HepG2 (cell line): ENCODE measurements at regions not wholly inside any gene's neighbourhood (a gene's known extent, or its start where the extent isn't known, plus 50 kb on each side); places are given as distances from the start of the nearest gene placed in this dataset.

ENCODE experiments used
- BCL6 ChIP-seq: IDR thresholded peaks from 2 replicates; pipeline ENCODE4 v1.6.1; 2016; ENCODE audit warnings: missing genetic modification reagents, missing compliant biosample characterization
- CBFB ChIP-seq: sonication (generic); formaldehyde crosslinking; IDR thresholded peaks from 2 replicates; pipeline ENCODE4 v1.4.0; 2020; ENCODE audit warnings: missing genetic modification reagents
- FOSL2 ChIP-seq: sonication (generic); formaldehyde crosslinking; IDR thresholded peaks from 2 replicates; pipeline ENCODE4 v1.4.0; 2020; ENCODE audit warnings: missing genetic modification reagents
- GATAD2A ChIP-seq: IDR thresholded peaks from 2 replicates; pipeline ENCODE4 v1.6.1; 2016
- HDAC6 ChIP-seq: fragments of 200-600 bp; sonication (generic); IDR thresholded peaks from 2 replicates; pipeline ENCODE4 v1.7.0; 2017; ENCODE audit warnings: mild to moderate bottlenecking, antibody characterized with exemption, low read length, low read depth
- HMG20A ChIP-seq: IDR thresholded peaks from 2 replicates; pipeline ENCODE4 v1.6.1; 2016; ENCODE audit warnings: borderline replicate concordance
- NR2F1 ChIP-seq, 2 experiments: fragments of 450-650 bp in 1 of 2; formaldehyde crosslinking in 1 of 2; IDR thresholded peaks; 2 replicates each; pipeline versions ENCODE4 v1.5.0 to v1.6.1; 2016 to 2020; ENCODE audit warnings: mild to moderate bottlenecking in 1 of 2, missing compliant biosample characterization in 1 of 2, missing genetic modification reagents in 1 of 2, moderate library complexity in 1 of 2
- RFX3 ChIP-seq: IDR thresholded peaks from 2 replicates; pipeline ENCODE4 v1.6.1; 2016; ENCODE audit warnings: missing biosample characterization, missing genetic modification reagents
- SMAD3 ChIP-seq: sonication (generic); formaldehyde crosslinking; IDR thresholded peaks from 2 replicates; pipeline ENCODE4 v1.4.0; 2020; ENCODE audit warnings: missing genetic modification reagents
- SOX5 ChIP-seq: IDR thresholded peaks from 2 replicates; pipeline ENCODE4 v1.6.1; 2016; ENCODE audit warnings: borderline replicate concordance
- ZFP1 ChIP-seq: IDR thresholded peaks from 2 replicates; pipeline ENCODE4 v1.6.1; 2016
- ZNF205 ChIP-seq: IDR thresholded peaks from 2 replicates; pipeline ENCODE4 v1.6.1; 2018; ENCODE audit warnings: missing biosample characterization, missing genetic modification reagents
- ZNF317 ChIP-seq: sonication (generic); formaldehyde crosslinking; IDR thresholded peaks from 2 replicates; pipeline ENCODE4 v1.5.0; 2020; ENCODE audit warnings: mild to moderate bottlenecking, missing genetic modification reagents
- ZNF331 ChIP-seq: sonication (generic); formaldehyde crosslinking; IDR thresholded peaks from 2 replicates; pipeline ENCODE4 v1.4.0; 2020; ENCODE audit warnings: missing genetic modification reagents
- ZSCAN9 ChIP-seq: IDR thresholded peaks from 2 replicates; pipeline ENCODE4 v1.6.1; 2016; ENCODE audit warnings: borderline replicate concordance
- TF ChIP-seq, protein P1 (sequence below): sonication (generic); formaldehyde crosslinking; IDR thresholded peaks from 2 replicates; pipeline ENCODE4 v1.8.1; 2023; ENCODE audit warnings: mild to moderate bottlenecking, missing genetic modification reagents
- TF ChIP-seq, protein P2 (sequence below): sonication (generic); formaldehyde crosslinking; IDR thresholded peaks from 2 replicates; pipeline ENCODE4 v1.4.0; 2020; ENCODE audit warnings: missing genetic modification reagents, borderline replicate concordance
- TF ChIP-seq, protein P3 (sequence below), 2 experiments: fragments of 450-650 bp in 1 of 2; sonication (generic) in 1 of 2; formaldehyde crosslinking; IDR thresholded peaks; 2 replicates each; pipeline versions ENCODE4 v1.5.0 to v1.8.0; 2020 to 2022; ENCODE audit warnings: mild to moderate bottlenecking in 1 of 2, missing genetic modification reagents in 1 of 2
- TF ChIP-seq, protein P4 (sequence below): IDR thresholded peaks from 2 replicates; pipeline ENCODE4 v1.4.0; 2020; ENCODE audit warnings: mild to moderate bottlenecking, missing genetic modification reagents
- TF ChIP-seq, protein P5 (sequence below), 2 experiments: sonication (generic) in 1 of 2; formaldehyde crosslinking in 1 of 2; IDR thresholded peaks; 2 replicates each; pipeline versions ENCODE4 v1.4.0 to v1.6.1; 2018 to 2020; ENCODE audit warnings: missing genetic modification reagents in 2 of 2, borderline replicate concordance in 1 of 2, low read depth in 1 of 2, mild to moderate bottlenecking in 1 of 2, missing biosample characterization in 1 of 2

DNA sequence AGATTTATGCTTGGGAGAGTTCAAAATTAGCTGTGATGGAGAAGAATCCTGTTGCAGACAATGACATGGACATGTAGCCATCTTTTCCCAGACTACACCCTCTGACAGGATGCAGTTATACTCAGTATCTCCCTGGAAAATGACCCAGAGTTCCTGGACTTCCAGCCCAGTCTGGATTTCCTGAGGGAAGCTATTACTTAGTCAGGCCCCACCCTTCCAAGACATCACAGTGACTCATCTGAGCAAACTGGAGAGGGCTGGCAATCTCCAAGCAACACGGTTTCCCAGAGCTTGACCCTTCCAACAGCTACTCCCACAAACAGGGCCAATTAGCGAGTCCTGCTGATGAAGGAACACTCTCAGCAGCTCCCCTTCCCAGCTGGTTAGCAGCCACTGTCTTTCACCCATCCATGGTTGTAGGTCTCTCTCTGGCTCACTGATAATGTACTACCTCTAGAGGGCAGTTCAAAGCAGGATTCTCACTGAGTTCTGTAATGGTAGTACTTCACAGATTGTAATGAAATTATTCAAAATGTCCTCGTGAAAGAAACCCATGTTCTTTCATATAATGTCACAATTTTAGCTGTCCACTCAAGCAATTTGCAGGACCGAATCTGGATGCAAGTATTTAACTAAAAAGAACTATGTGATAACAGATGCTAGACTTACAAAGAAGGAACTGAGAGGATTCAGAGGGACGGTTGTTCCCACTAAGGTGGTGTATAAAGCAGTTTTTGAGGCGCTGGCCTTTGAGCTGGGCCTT is 110.2 kb downstream of the MDH1 start (continued):
- TF ChIP-seq, protein P1, sequence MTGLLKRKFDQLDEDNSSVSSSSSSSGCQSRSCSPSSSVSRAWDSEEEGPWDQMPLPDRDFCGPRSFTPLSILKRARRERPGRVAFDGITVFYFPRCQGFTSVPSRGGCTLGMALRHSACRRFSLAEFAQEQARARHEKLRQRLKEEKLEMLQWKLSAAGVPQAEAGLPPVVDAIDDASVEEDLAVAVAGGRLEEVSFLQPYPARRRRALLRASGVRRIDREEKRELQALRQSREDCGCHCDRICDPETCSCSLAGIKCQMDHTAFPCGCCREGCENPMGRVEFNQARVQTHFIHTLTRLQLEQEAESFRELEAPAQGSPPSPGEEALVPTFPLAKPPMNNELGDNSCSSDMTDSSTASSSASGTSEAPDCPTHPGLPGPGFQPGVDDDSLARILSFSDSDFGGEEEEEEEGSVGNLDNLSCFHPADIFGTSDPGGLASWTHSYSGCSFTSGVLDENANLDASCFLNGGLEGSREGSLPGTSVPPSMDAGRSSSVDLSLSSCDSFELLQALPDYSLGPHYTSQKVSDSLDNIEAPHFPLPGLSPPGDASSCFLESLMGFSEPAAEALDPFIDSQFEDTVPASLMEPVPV, result no peak
- TF ChIP-seq ZFP1 (CRISPR knock-in tag) (0 out of 2 replicates have a peak, but pooled peaks have one; percentile 40), FOSL2 (peak; percentile 68), HDAC6 (no peak), HMG20A (peak; percentile 33; the same call in 1 of the 2 replicates), ZNF331 (CRISPR knock-in tag) (peak; percentile 74; the same call in 1 of the 2 replicates), CBFB (no peak), RFX3 (CRISPR knock-in tag) (0 out of 2 replicates have a peak, but pooled peaks have one; percentile 9), GATAD2A (peak; percentile 71), ZNF205 (0 out of 2 replicates have a peak, but pooled peaks have one; percentile 41), ZNF317 (CRISPR knock-in tag) (0 out of 2 replicates have a peak, but pooled peaks have one; percentile 51), SMAD3 (CRISPR knock-in tag) (0 out of 2 replicates have a peak, but pooled peaks have one; percentile 39), NR2F1 (CRISPR knock-in tag; IDR thresholded peaks at IDR 0.05) (no peak), ZSCAN9 (peak; percentile 26; the same call in 1 of the 2 replicates), SOX5 (peak; percentile 49; the same call in 1 of the 2 replicates), BCL6 (peak; percentile 30; the same call in 1 of the 2 replicates)
- TF ChIP-seq, protein P2, sequence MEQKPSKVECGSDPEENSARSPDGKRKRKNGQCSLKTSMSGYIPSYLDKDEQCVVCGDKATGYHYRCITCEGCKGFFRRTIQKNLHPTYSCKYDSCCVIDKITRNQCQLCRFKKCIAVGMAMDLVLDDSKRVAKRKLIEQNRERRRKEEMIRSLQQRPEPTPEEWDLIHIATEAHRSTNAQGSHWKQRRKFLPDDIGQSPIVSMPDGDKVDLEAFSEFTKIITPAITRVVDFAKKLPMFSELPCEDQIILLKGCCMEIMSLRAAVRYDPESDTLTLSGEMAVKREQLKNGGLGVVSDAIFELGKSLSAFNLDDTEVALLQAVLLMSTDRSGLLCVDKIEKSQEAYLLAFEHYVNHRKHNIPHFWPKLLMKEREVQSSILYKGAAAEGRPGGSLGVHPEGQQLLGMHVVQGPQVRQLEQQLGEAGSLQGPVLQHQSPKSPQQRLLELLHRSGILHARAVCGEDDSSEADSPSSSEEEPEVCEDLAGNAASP (CRISPR knock-in tag), result 0 out of 2 replicates have a peak, but pooled peaks have one; percentile 60
- TF ChIP-seq, protein P3, sequence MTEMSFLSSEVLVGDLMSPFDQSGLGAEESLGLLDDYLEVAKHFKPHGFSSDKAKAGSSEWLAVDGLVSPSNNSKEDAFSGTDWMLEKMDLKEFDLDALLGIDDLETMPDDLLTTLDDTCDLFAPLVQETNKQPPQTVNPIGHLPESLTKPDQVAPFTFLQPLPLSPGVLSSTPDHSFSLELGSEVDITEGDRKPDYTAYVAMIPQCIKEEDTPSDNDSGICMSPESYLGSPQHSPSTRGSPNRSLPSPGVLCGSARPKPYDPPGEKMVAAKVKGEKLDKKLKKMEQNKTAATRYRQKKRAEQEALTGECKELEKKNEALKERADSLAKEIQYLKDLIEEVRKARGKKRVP (CRISPR knock-in tag; IDR thresholded peaks at IDR 0.05), result peak in 1 of 2 experiments; percentile 55; a peak in 1 of 4 replicates
- TF ChIP-seq, protein P4, sequence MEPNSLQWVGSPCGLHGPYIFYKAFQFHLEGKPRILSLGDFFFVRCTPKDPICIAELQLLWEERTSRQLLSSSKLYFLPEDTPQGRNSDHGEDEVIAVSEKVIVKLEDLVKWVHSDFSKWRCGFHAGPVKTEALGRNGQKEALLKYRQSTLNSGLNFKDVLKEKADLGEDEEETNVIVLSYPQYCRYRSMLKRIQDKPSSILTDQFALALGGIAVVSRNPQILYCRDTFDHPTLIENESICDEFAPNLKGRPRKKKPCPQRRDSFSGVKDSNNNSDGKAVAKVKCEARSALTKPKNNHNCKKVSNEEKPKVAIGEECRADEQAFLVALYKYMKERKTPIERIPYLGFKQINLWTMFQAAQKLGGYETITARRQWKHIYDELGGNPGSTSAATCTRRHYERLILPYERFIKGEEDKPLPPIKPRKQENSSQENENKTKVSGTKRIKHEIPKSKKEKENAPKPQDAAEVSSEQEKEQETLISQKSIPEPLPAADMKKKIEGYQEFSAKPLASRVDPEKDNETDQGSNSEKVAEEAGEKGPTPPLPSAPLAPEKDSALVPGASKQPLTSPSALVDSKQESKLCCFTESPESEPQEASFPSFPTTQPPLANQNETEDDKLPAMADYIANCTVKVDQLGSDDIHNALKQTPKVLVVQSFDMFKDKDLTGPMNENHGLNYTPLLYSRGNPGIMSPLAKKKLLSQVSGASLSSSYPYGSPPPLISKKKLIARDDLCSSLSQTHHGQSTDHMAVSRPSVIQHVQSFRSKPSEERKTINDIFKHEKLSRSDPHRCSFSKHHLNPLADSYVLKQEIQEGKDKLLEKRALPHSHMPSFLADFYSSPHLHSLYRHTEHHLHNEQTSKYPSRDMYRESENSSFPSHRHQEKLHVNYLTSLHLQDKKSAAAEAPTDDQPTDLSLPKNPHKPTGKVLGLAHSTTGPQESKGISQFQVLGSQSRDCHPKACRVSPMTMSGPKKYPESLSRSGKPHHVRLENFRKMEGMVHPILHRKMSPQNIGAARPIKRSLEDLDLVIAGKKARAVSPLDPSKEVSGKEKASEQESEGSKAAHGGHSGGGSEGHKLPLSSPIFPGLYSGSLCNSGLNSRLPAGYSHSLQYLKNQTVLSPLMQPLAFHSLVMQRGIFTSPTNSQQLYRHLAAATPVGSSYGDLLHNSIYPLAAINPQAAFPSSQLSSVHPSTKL, result peak; percentile 52
- TF ChIP-seq, protein P5, sequence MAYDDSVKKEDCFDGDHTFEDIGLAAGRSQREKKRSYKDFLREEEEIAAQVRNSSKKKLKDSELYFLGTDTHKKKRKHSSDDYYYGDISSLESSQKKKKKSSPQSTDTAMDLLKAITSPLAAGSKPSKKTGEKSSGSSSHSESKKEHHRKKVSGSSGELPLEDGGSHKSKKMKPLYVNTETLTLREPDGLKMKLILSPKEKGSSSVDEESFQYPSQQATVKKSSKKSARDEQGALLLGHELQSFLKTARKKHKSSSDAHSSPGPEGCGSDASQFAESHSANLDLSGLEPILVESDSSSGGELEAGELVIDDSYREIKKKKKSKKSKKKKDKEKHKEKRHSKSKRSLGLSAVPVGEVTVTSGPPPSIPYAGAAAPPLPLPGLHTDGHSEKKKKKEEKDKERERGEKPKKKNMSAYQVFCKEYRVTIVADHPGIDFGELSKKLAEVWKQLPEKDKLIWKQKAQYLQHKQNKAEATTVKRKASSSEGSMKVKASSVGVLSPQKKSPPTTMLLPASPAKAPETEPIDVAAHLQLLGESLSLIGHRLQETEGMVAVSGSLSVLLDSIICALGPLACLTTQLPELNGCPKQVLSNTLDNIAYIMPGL (CRISPR knock-in tag; IDR thresholded peaks at IDR 0.05; ENCODE audit: borderline replicate concordance in 1 of 2, low read depth in 1 of 2), result peak in 1 of 2 experiments; percentile 65; a peak in 1 of 4 replicates
